Epithelial cell of prostate (primary cell): ENCODE measurements at regions not wholly inside any gene's neighbourhood (a gene's known extent, or its start where the extent isn't known, plus 50 kb on each side); places are given as distances from the start of the nearest gene placed in this dataset.
"Not testable (repeated sequence)": the region's sequence is repeated elsewhere in the genome, so short reads cannot be mapped to it uniquely, and the experiment has no call there.

Experiments
- DNase-seq: peaks from one replicate; pipeline ENCODE4 v3.0.0-alpha.2; 2011; ENCODE audit warnings: low read depth, low spot score
- H3K27ac ChIP-seq: fragments of 450-650 bp; 2 replicates; pipeline ENCODE4 v1.5.1; 2017; ENCODE audit warnings: mild to moderate bottlenecking

GRCh38 chr9:93748827-93749226 is 172.4 kb downstream of the PHF2 start:
- H3K27ac ChIP-seq, DNase-seq: not testable (repeated sequence)

GRCh38 chr9:93731963-93732362 is 155.6 kb downstream of the PHF2 start:
- no peak overlapping the region for H3K27ac ChIP-seq
- DNase-seq: no peak

- DNase-seq: no peak
Observed at GRCh38 chr9:93730648-93731047, 154.3 kb downstream of the PHF2 start.

GRCh38 chr9:93730217-93730616 is 153.8 kb downstream of the PHF2 start:
- H3K27ac ChIP-seq: no peak overlapping the region
- DNase-seq: no peak

More at GRCh38 chr9:93730648-93731047, 154.3 kb downstream of the PHF2 start:
- H3K27ac ChIP-seq: no peak overlapping the region
